ENCODE measurements at regions not wholly inside any gene's neighbourhood (a gene's known extent, or its start where the extent isn't known, plus 50 kb on each side); places are given as distances from the start of the nearest gene placed in this dataset.

GRCh38 chr2:53403792-53404413 lies 363.7 kb upstream of the CHAC2 start:
- Histone ChIP-seq H3K27me3 (no peaks in the 10 kb centered on the region), H3K27ac (no peak overlapping the region), H3K9me3 (no peaks in the 10 kb centered on the region), H3K4me3 (no peak overlapping the region), H3K36me3 (no peaks in the 10 kb centered on the region), H3K4me1 (no peaks in the 10 kb centered on the region)
- no peak for TF ChIP-seq EP300 (IDR thresholded peaks at IDR 0.05)
- TF ChIP-seq CTCF (IDR thresholded peaks at IDR 0.05), result no peak
- TF ChIP-seq POLR2A (IDR thresholded peaks at IDR 0.05), result no peak
- no peak for TF ChIP-seq POLR2AphosphoS5 (IDR thresholded peaks at IDR 0.05)
- DNase-seq (no peak), ATAC-seq (ENCODE audit: low FRiP score in 2 of 2) (no peak)
- 77 to 79% methylated on average over 4 of the region's 4 CpGs for WGBS, 2 donors

GRCh38 chr2:53397085-53397484 lies 370.5 kb upstream of the CHAC2 start:
- Histone ChIP-seq H3K4me1 (no peaks in the 10 kb centered on the region), H3K27me3 (no peaks in the 10 kb centered on the region), H3K36me3 (no peaks in the 10 kb centered on the region), H3K4me3 (no peak overlapping the region), H3K9me3 (no peaks in the 10 kb centered on the region), H3K27ac (no peak overlapping the region)
- ATAC-seq (ENCODE audit: low FRiP score in 2 of 2) (no peak), DNase-seq (no peak)
- no peak for TF ChIP-seq CTCF (IDR thresholded peaks at IDR 0.05)
- no peak for TF ChIP-seq POLR2A (IDR thresholded peaks at IDR 0.05)
- TF ChIP-seq EP300 (IDR thresholded peaks at IDR 0.05), result no peak
- TF ChIP-seq POLR2AphosphoS5 (IDR thresholded peaks at IDR 0.05), result no peak

GRCh38 chr2:53381271-53381670 lies 386.3 kb upstream of the CHAC2 start:
- H3K27me3 ChIP-seq, result no peaks in the 10 kb centered on the region
- TF ChIP-seq POLR2AphosphoS5 (IDR thresholded peaks at IDR 0.05) (no peak), CTCF (IDR thresholded peaks at IDR 0.05) (no peak), EP300 (IDR thresholded peaks at IDR 0.05) (no peak), POLR2A (IDR thresholded peaks at IDR 0.05) (no peak)
- H3K4me3 ChIP-seq, result no peak overlapping the region
- no peaks in the 10 kb centered on the region for H3K9me3 ChIP-seq
- no peaks in the 10 kb centered on the region for H3K36me3 ChIP-seq
- DNase-seq (no peak), ATAC-seq (ENCODE audit: low FRiP score in 2 of 2) (no peak)
- H3K27ac ChIP-seq, result no peak overlapping the region
- H3K4me1 ChIP-seq, result no peaks in the 10 kb centered on the region

- no peaks in the 10 kb centered on the region for H3K27me3 ChIP-seq
- H3K4me3 ChIP-seq, result no peak overlapping the region
- DNase-seq (no peak), ATAC-seq (ENCODE audit: low FRiP score in 2 of 2) (no peak)
- no peak for TF ChIP-seq POLR2A (IDR thresholded peaks at IDR 0.05)
- TF ChIP-seq CTCF (IDR thresholded peaks at IDR 0.05), result no peak
- TF ChIP-seq EP300 (IDR thresholded peaks at IDR 0.05), result no peak
- no peak for TF ChIP-seq POLR2AphosphoS5 (IDR thresholded peaks at IDR 0.05)
- H3K9me3 ChIP-seq, result no peaks in the 10 kb centered on the region
- H3K4me1 ChIP-seq, result no peaks in the 10 kb centered on the region
- H3K27ac ChIP-seq, result no peak overlapping the region
- no peaks in the 10 kb centered on the region for H3K36me3 ChIP-seq
Measured at GRCh38 chr2:53379547-53379946, 388.1 kb upstream of the CHAC2 start.

GRCh38 chr2:53378791-53379190 lies 388.8 kb upstream of the CHAC2 start:
- no peak overlapping the region for H3K4me3 ChIP-seq
- no peaks in the 10 kb centered on the region for H3K4me1 ChIP-seq
- ATAC-seq (ENCODE audit: low FRiP score in 2 of 2) (no peak), DNase-seq (no peak)
- H3K27ac ChIP-seq, result no peak overlapping the region
- no peaks in the 10 kb centered on the region for H3K36me3 ChIP-seq
- no peaks in the 10 kb centered on the region for H3K9me3 ChIP-seq
- WGBS, 2 donors, result 62 to 68% methylated on average over 1 of the region's 1 CpG
- TF ChIP-seq CTCF (IDR thresholded peaks at IDR 0.05), result no peak
- TF ChIP-seq EP300 (IDR thresholded peaks at IDR 0.05), result no peak
- no peak for TF ChIP-seq POLR2A (IDR thresholded peaks at IDR 0.05)
- no peak for TF ChIP-seq POLR2AphosphoS5 (IDR thresholded peaks at IDR 0.05)
- no peaks in the 10 kb centered on the region for H3K27me3 ChIP-seq
